SU-DHL-6 (cell line): ENCODE measurements at regions not wholly inside any gene's neighbourhood (a gene's known extent, or its start where the extent isn't known, plus 50 kb on each side); places are given as distances from the start of the nearest gene placed in this dataset.

Experiments used
- H2AFZ ChIP-seq: fragments of 200-600 bp; sonication (generic); 2 replicates; pipeline ENCODE4 v1.6.1; 2014; ENCODE audit warnings: low read depth, mild to moderate bottlenecking, moderate library complexity, mixed read lengths, antibody characterized with exemption, low read length; ENCODE audit not compliant: severe bottlenecking
- H3F3A ChIP-seq: fragments of 200-600 bp; shearing (Covaris generic); 2 replicates; pipeline ENCODE4 v1.6.0; 2016; ENCODE audit warnings: antibody characterized with exemption, mild to moderate bottlenecking; ENCODE audit not compliant: insufficient read depth
- H3K27ac ChIP-seq: fragments of 200-600 bp; sonication (generic); 2 replicates; pipeline ENCODE4 v1.5.1; 2016; ENCODE audit warnings: low read depth, mild to moderate bottlenecking, low read length, moderate library complexity, mixed read lengths
- H3K27me3 ChIP-seq: fragments of 200-600 bp; sonication (generic), shearing (Covaris generic); 2 replicates; pipeline ENCODE4 v1.6.0; 2014; ENCODE audit warnings: mild to moderate bottlenecking, low read length
- H3K36me3 ChIP-seq: fragments of 200-600 bp; sonication (generic); 2 replicates; pipeline ENCODE4 v1.6.1; 2014; ENCODE audit warnings: mild to moderate bottlenecking, low read length, mixed read lengths
- H3K4me2 ChIP-seq: fragments of 300-600, 200-600 bp; shearing (Covaris generic), sonication (generic); 2 replicates; pipeline ENCODE4 v1.6.0; 2014; ENCODE audit warnings: low read length, low read depth, mild to moderate bottlenecking; ENCODE audit not compliant: poor library complexity, severe bottlenecking
- H3K4me3 ChIP-seq: fragments of 200-600 bp; sonication (generic); 2 replicates; pipeline ENCODE4 v1.5.1; 2014; ENCODE audit warnings: antibody characterized with exemption, low read length, mild to moderate bottlenecking, mixed read lengths; ENCODE audit not compliant: insufficient read depth, poor library complexity, severe bottlenecking
- H3K79me2 ChIP-seq: fragments of 200-600 bp; sonication (generic); 2 replicates; pipeline ENCODE4 v1.6.1; 2014; ENCODE audit warnings: mild to moderate bottlenecking, low read length, moderate library complexity; ENCODE audit not compliant: insufficient read depth
- H3K9ac ChIP-seq: fragments of 200-600 bp; sonication (generic); 2 replicates; pipeline ENCODE4 v1.7.0; 2014; ENCODE audit warnings: mild to moderate bottlenecking, low read length
- H3K9me2 ChIP-seq: fragments of 200-600 bp; sonication (generic); replicated peaks from 2 replicates; pipeline ENCODE4 v1.6.1; 2014; ENCODE audit warnings: low read length; ENCODE audit not compliant: insufficient read depth
- H3K9me3 ChIP-seq: fragments of 200-600 bp; sonication (generic); 2 replicates; pipeline ENCODE4 v1.6.1; 2014; ENCODE audit warnings: low read length, mixed read lengths; ENCODE audit not compliant: insufficient read depth
- H4K20me1 ChIP-seq: fragments of 200-600 bp; sonication (generic); 2 replicates; pipeline ENCODE4 v1.6.1; 2014; ENCODE audit warnings: low read depth, mild to moderate bottlenecking, antibody characterized with exemption, low read length, moderate library complexity, mixed read lengths
- CTCF ChIP-seq: fragments of 200-600 bp; sonication (generic); IDR thresholded peaks from one replicate; pipeline ENCODE4 v1.5.1; 2017; ENCODE audit warnings: antibody characterized with exemption, mild to moderate bottlenecking, low read length, moderate library complexity; ENCODE audit not compliant: insufficient read depth, poor library complexity, severe bottlenecking
- EZH2phosphoT487 ChIP-seq: fragments of 200-600 bp; sonication (generic), shearing (Covaris generic); conservative IDR thresholded peaks from 2 replicates; pipeline ENCODE4 v1.6.1; 2018; ENCODE audit warnings: mild to moderate bottlenecking, antibody characterized with exemption, low read length, moderate library complexity, mixed read lengths

GRCh38 chr10:112071596-112072133 lies 111.9 kb downstream of the GPAM start:
- no peak for TF ChIP-seq CTCF
- no peak for TF ChIP-seq EZH2phosphoT487
- Histone ChIP-seq H3K9me3 (no peaks in the 10 kb centered on the region), H2AFZ (no peak overlapping the region), H3K27ac (no peak overlapping the region), H4K20me1 (no peaks in the 10 kb centered on the region), H3K4me2 (no peak overlapping the region), H3K9me2 (no peaks in the 10 kb centered on the region), H3K36me3 (no peaks in the 10 kb centered on the region), H3K4me3 (no peak overlapping the region), H3K79me2 (no peaks in the 10 kb centered on the region), H3K9ac (no peak overlapping the region), H3F3A (no peaks in the 10 kb centered on the region), H3K27me3 (no peaks in the 10 kb centered on the region)

GRCh38 chr10:112078003-112078402 lies 105.6 kb downstream of the GPAM start:
- TF ChIP-seq EZH2phosphoT487 = no peak
- TF ChIP-seq CTCF = no peak
- Histone ChIP-seq H3K36me3 (no peaks in the 10 kb centered on the region), H3K9me3 (no peaks in the 10 kb centered on the region), H3K27ac (no peak overlapping the region), H2AFZ (no peak overlapping the region), H3K79me2 (no peaks in the 10 kb centered on the region), H3K9me2 (no peaks in the 10 kb centered on the region), H4K20me1 (no peaks in the 10 kb centered on the region), H3F3A (no peaks in the 10 kb centered on the region), H3K4me2 (no peak overlapping the region), H3K4me3 (no peak overlapping the region), H3K27me3 (no peaks in the 10 kb centered on the region), H3K9ac (no peak overlapping the region)

GRCh38 chr10:112080231-112080630 lies 103.3 kb downstream of the GPAM start:
- Histone ChIP-seq H2AFZ (no peak overlapping the region), H3F3A (no peaks in the 10 kb centered on the region), H3K9ac (no peak overlapping the region), H3K9me2 (no peaks in the 10 kb centered on the region), H3K9me3 (no peaks in the 10 kb centered on the region), H3K27ac (no peak overlapping the region), H3K4me3 (no peak overlapping the region), H3K27me3 (no peaks in the 10 kb centered on the region), H3K36me3 (no peaks in the 10 kb centered on the region), H4K20me1 (no peaks in the 10 kb centered on the region), H3K79me2 (no peaks in the 10 kb centered on the region), H3K4me2 (no peak overlapping the region)
- TF ChIP-seq CTCF = no peak
- no peak for TF ChIP-seq EZH2phosphoT487
